ENCODE measurements at regions not wholly inside any gene's neighbourhood (a gene's known extent, or its start where the extent isn't known, plus 50 kb on each side); places are given as distances from the start of the nearest gene placed in this dataset.

DNA sequence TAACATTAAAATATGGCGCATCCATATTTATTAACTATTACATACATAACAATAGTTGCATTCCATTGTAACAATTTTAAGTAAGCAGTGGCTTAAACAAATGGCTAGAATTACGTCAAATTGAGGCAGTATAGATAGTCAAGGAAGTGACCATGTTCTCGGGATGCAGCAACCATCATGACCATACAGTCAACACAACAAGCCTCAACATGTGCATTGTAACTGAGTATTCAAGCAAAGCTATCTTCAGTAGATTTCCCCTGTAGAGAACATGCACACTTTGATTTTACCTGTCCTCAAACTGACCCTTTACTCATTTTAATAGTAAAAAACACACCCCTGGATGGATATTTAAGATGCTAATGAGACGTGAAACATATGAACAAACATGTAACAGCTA lies 356.4 kb downstream of the HINT1 start:
- TF ChIP-seq, protein P1, sequence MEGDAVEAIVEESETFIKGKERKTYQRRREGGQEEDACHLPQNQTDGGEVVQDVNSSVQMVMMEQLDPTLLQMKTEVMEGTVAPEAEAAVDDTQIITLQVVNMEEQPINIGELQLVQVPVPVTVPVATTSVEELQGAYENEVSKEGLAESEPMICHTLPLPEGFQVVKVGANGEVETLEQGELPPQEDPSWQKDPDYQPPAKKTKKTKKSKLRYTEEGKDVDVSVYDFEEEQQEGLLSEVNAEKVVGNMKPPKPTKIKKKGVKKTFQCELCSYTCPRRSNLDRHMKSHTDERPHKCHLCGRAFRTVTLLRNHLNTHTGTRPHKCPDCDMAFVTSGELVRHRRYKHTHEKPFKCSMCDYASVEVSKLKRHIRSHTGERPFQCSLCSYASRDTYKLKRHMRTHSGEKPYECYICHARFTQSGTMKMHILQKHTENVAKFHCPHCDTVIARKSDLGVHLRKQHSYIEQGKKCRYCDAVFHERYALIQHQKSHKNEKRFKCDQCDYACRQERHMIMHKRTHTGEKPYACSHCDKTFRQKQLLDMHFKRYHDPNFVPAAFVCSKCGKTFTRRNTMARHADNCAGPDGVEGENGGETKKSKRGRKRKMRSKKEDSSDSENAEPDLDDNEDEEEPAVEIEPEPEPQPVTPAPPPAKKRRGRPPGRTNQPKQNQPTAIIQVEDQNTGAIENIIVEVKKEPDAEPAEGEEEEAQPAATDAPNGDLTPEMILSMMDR (IDR thresholded peaks at IDR 0.05 in 2 of 3, conservative IDR thresholded peaks at IDR 0.05 in 1 of 3; ENCODE audit: borderline replicate concordance in 1 of 3, insufficient read depth in 1 of 3, low read depth in 2 of 3, low read length in 2 of 3), result no peak
- TF ChIP-seq POLR2A (IDR thresholded peaks at IDR 0.05; ENCODE audit: borderline replicate concordance, extremely low read depth, insufficient read depth, insufficient read length), result no peak
- TF ChIP-seq YY1 (IDR thresholded peaks at IDR 0.05; ENCODE audit: extremely low read depth, insufficient replicate concordance, low read depth, low read length), result no peak

Data from HCT116 (cell line).